ENCODE measurements at regions not wholly inside any gene's neighbourhood (a gene's known extent, or its start where the extent isn't known, plus 50 kb on each side); places are given as distances from the start of the nearest gene placed in this dataset.

DNA sequence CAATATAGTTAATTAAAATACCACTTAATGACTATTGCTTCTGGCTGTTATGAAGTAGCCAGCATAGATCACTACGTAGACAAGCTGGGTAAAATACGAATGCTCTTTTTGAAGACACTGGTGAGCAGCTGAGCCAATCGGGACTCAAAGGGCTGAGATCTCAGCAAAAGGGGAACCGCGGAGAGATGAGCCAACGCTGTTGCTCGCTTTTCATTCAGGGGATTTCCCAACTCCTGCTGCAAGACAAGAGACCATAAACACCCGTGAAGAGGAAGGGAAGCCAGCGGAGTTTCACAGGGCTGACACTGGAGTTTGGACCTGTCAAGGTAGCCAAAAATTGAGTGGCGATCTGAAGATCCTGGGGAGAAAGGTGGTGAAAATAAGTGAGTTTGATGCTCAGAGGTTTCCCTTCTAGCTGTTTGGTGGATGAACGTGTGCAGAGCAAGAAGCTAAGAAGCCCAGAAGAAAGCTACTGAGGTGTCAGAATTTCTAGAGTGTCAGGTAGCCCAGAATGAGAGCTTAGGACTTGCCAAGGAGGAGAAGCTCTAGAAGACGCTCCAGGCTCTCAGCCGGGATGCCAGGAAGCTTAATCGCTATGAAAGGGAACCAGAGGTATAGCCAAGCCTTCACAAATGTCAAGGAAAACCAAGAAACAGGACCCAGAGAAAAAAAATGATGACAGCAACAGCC lies 79.6 kb upstream of the RNU6ATAC start:
- WGBS, result 17% methylated on average over 14 of the region's 14 CpGs
- no peaks in the 10 kb centered on the region for H3K9me3 ChIP-seq
- H3K4me3 ChIP-seq, result no peak overlapping the region
- DNase-seq (ENCODE audit: low spot score), result no peak
- H3K27me3 ChIP-seq (replicated peaks; ENCODE audit: insufficient read depth), result no peaks in the 10 kb centered on the region
- TF ChIP-seq POLR2A (IDR thresholded peaks at IDR 0.05), result no peak
- no peak for TF ChIP-seq POLR2AphosphoS5 (IDR thresholded peaks at IDR 0.05)
- TF ChIP-seq CTCF (IDR thresholded peaks at IDR 0.05), result no peak
- intact Hi-C loops (cut with DNase I), result no loop called here
- no peak overlapping the region for H3K27ac ChIP-seq
- H3K4me1 ChIP-seq (replicated peaks), result no peaks in the 10 kb centered on the region
- no peaks in the 10 kb centered on the region for H3K36me3 ChIP-seq

- WGBS, result 77% methylated on average over 11 of the region's 11 CpGs
- H3K4me3 ChIP-seq, result no peak overlapping the region
- intact Hi-C loops (cut with DNase I), result no loop called here
Observed at GRCh38 chr9:134245179-134245578, 80.8 kb upstream of the RNU6ATAC start.

GRCh38 chr9:134247918-134248631 lies 78.2 kb upstream of the RXRA start:
- Histone ChIP-seq H3K27ac (no peak overlapping the region), H3K9me3 (no peaks in the 10 kb centered on the region), H3K36me3 (no peaks in the 10 kb centered on the region), H3K27me3 (replicated peaks; ENCODE audit: insufficient read depth) (no peaks in the 10 kb centered on the region), H3K4me3 (no peak overlapping the region), H3K4me1 (replicated peaks) (no peaks in the 10 kb centered on the region)
- intact Hi-C loops (cut with DNase I), result no loop called here
- WGBS, result 97% methylated on average over 5 of the region's 5 CpGs
- no peak for DNase-seq (ENCODE audit: low spot score)
- TF ChIP-seq POLR2AphosphoS5 (IDR thresholded peaks at IDR 0.05) (no peak), CTCF (IDR thresholded peaks at IDR 0.05) (no peak), POLR2A (IDR thresholded peaks at IDR 0.05) (no peak)

More at GRCh38 chr9:134245179-134245578, 80.8 kb upstream of the RNU6ATAC start:
- no peak for TF ChIP-seq CTCF (IDR thresholded peaks at IDR 0.05)
- TF ChIP-seq POLR2AphosphoS5 (IDR thresholded peaks at IDR 0.05), result no peak
- TF ChIP-seq POLR2A (IDR thresholded peaks at IDR 0.05), result no peak
- H3K27ac ChIP-seq, result no peak overlapping the region
- H3K27me3 ChIP-seq (replicated peaks; ENCODE audit: insufficient read depth), result no peaks in the 10 kb centered on the region
- DNase-seq (ENCODE audit: low spot score), result no peak
- no peaks in the 10 kb centered on the region for H3K36me3 ChIP-seq
- H3K4me1 ChIP-seq (replicated peaks), result no peaks in the 10 kb centered on the region
- H3K9me3 ChIP-seq, result no peaks in the 10 kb centered on the region

- Histone ChIP-seq H3K4me1 (replicated peaks) (no peaks in the 10 kb centered on the region), H3K4me3 (no peak overlapping the region), H3K27ac (no peak overlapping the region), H3K27me3 (replicated peaks; ENCODE audit: insufficient read depth) (no peaks in the 10 kb centered on the region), H3K36me3 (no peaks in the 10 kb centered on the region), H3K9me3 (no peaks in the 10 kb centered on the region)
- DNase-seq (ENCODE audit: low spot score), result no peak
- TF ChIP-seq CTCF (IDR thresholded peaks at IDR 0.05), result no peak
- no peak for TF ChIP-seq POLR2AphosphoS5 (IDR thresholded peaks at IDR 0.05)
- TF ChIP-seq POLR2A (IDR thresholded peaks at IDR 0.05), result no peak
- WGBS, result 78% methylated on average over 33 of the region's 33 CpGs
- intact Hi-C loops (cut with DNase I), result no loop called here
Observed at GRCh38 chr9:134251296-134252069, 74.8 kb upstream of the RXRA start.
